GM12891 (cell line): ENCODE measurements at regions not wholly inside any gene's neighbourhood (a gene's known extent, or its start where the extent isn't known, plus 50 kb on each side); places are given as distances from the start of the nearest gene placed in this dataset.

Experiments used
- PAX5 ChIP-seq: IDR thresholded peaks from 2 replicates; pipeline ENCODE4 v1.6.1; 2011; ENCODE audit warnings: low read length, moderate library complexity, mild to moderate bottlenecking; ENCODE audit not compliant: insufficient read depth, severe bottlenecking
- POLR2A ChIP-seq: IDR thresholded peaks from 2 replicates; pipeline ENCODE4 v1.6.1; 2011; ENCODE audit warnings: low read depth, low read length, control low read depth
- POLR2AphosphoS5 ChIP-seq: IDR thresholded peaks from 2 replicates; pipeline ENCODE4 v1.6.1; 2011; ENCODE audit warnings: low read depth, low read length, control low read depth
- POU2F2 ChIP-seq: IDR thresholded peaks from 2 replicates; pipeline ENCODE4 v1.6.1; 2011; ENCODE audit warnings: low read depth, mild to moderate bottlenecking, control low read depth, low read length, moderate library complexity
- SPI1 ChIP-seq: IDR thresholded peaks from 2 replicates; pipeline ENCODE4 v1.6.1; 2011; ENCODE audit warnings: low read depth, low read length, control low read depth
- TAF1 ChIP-seq: IDR thresholded peaks from 2 replicates; pipeline ENCODE4 v1.6.1; 2011; ENCODE audit warnings: low read depth, low read length, control low read depth

DNA sequence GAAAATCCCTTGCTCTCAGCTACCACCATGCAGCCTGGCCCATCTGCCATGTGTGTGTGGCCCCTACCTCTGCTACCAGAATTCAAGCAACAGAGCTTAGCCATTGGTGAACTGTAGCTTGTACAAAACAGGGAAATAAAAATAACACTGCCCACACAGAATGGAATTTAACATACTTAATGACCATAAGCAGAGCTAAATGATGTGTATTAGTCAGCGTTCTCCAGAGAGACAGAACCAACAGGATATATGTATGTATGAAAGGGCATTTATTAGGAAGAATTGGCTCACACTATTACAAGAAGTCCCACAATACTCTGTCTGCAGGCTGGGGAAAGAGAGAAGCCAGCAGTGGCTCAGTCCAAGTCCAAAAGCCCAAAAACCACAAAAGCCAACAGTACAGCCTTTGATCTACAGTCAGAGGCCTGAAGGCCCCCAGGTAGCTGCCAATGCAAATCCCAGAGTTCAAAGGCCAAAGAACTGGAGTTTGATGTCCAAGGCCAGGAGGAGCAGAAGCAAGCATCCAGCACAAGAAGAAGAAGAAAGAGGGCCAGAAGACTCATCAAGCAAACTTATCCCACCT lies 318.8 kb downstream of the DNAH5 start:
- no peak for TF ChIP-seq POLR2A
- no peak for TF ChIP-seq POLR2AphosphoS5
- TF ChIP-seq SPI1 = no peak
- TF ChIP-seq TAF1 = no peak
- no peak for TF ChIP-seq POU2F2
- no peak for TF ChIP-seq PAX5
